K562 (cell line): ENCODE measurements at regions not wholly inside any gene's neighbourhood (a gene's known extent, or its start where the extent isn't known, plus 50 kb on each side); places are given as distances from the start of the nearest gene placed in this dataset.

Experiments
- ATAC-seq: fragments of 200-7000 bp; cut with Tn5 transposase; 3 replicates; pipeline ENCODE4 v1.9.1; 2020; ENCODE audit warnings: moderate library complexity
- BruUV-seq: library from RNA; stranded (reverse); fragments of 400-500 nt; replicated peaks from 2 replicates; lab custom pipeline; 2021; lab: Mats Ljungman, UMichigan
- CTCF ChIA-PET: fragments of 300-600 bp; formaldehyde crosslinking; extraction: SDS; loops from one replicate; lab custom pipeline; 2021; ENCODE audit warnings: low intra/inter-chr PET ratio; lab: Yijun Ruan, JAX
- POLR2A ChIA-PET: fragments of 300-600, 350-650 bp; sonication (Branson Sonifier 250); formaldehyde crosslinking; extraction: SDS; loops from one replicate; lab custom pipeline; 2021; ENCODE audit warnings: antibody characterized with exemption, inconsistent platforms; lab: Yijun Ruan, JAX
- DNase-seq, 4 experiments: peaks; one replicate each; pipeline versions ENCODE4 v3.0.0 to v3.0.0-alpha.2; 2011 to 2018; ENCODE audit warnings: low spot score in 3 of 4, mixed read lengths in 3 of 4; ENCODE audit errors: extremely low read depth in 1 of 4
- FAIRE-seq: peaks from 2 replicates; lab custom pipeline; 2011; peaks lifted over from hg19 to GRCh38; lab: Jason Lieb, UNC
- H2AFZ ChIP-seq: 2 replicates; pipeline ENCODE4 v1.6.0; 2011; ENCODE audit warnings: low read depth, low read length, control low read depth, inconsistent platforms
- H3K27ac ChIP-seq: fragments of 200-600 bp; 3 replicates; pipeline ENCODE4 v1.8.0; 2011; ENCODE audit warnings: low read depth, mild to moderate bottlenecking, control low read depth, inconsistent platforms, low read length, moderate library complexity, mixed read lengths; ENCODE audit errors: extremely low read depth
- H3K27me3 ChIP-seq, 2 experiments: fragments of 300-600 bp in 1 of 2; 2 replicates in 1 of 2; 3 replicates in 1 of 2; pipeline versions ENCODE4 v1.6.0 to v1.8.0; 2011; ENCODE audit warnings: inconsistent platforms in 2 of 2, low read length in 2 of 2, mild to moderate bottlenecking in 1 of 2, mixed read lengths in 1 of 2, moderate library complexity in 1 of 2; ENCODE audit not compliant: control insufficient read depth in 2 of 2, insufficient read depth in 2 of 2
- H3K36me3 ChIP-seq: fragments of 300-600 bp; 3 replicates; pipeline ENCODE4 v1.8.0; 2011; ENCODE audit warnings: mild to moderate bottlenecking, low read length, inconsistent platforms; ENCODE audit not compliant: control insufficient read depth, insufficient read depth
- H3K4me1 ChIP-seq, 2 experiments: fragments of 200-600 bp in 1 of 2; replicated peaks in 1 of 2; 2 replicates in 1 of 2; 3 replicates in 1 of 2; pipeline versions ENCODE4 v1.5.1 to v1.8.0; 2011; ENCODE audit warnings: inconsistent platforms in 2 of 2, low read length in 2 of 2, mild to moderate bottlenecking in 1 of 2, mixed read lengths in 1 of 2, moderate library complexity in 1 of 2; ENCODE audit not compliant: control insufficient read depth in 2 of 2, insufficient read depth in 2 of 2
- H3K4me2 ChIP-seq: 2 replicates; pipeline ENCODE4 v1.6.1; 2011; ENCODE audit warnings: low read length, control low read depth, inconsistent platforms, mixed read lengths; ENCODE audit not compliant: insufficient read depth
- H3K4me3 ChIP-seq: fragments of 200-600 bp; sonication (generic), shearing (Covaris generic); 2 replicates; pipeline ENCODE4 v1.5.1; 2016; ENCODE audit warnings: control low read depth, inconsistent platforms
- H3K79me2 ChIP-seq: fragments of 200-600 bp; 3 replicates; pipeline ENCODE4 v1.8.0; 2011; ENCODE audit warnings: low read length, inconsistent platforms; ENCODE audit not compliant: control insufficient read depth, insufficient read depth
- H3K9ac ChIP-seq, 2 experiments: 2 replicates each; pipeline versions ENCODE4 v1.6.0 to v1.6.1; 2011; ENCODE audit warnings: low read depth in 2 of 2, low read length in 2 of 2, control low read depth in 1 of 2, inconsistent platforms in 1 of 2, mild to moderate bottlenecking in 1 of 2, mixed read lengths in 1 of 2; ENCODE audit not compliant: insufficient read depth in 1 of 2
- H3K9me1 ChIP-seq: one replicate; pipeline ENCODE4 v1.6.0; 2011; ENCODE audit warnings: inconsistent platforms, mild to moderate bottlenecking, low read length, moderate library complexity; ENCODE audit not compliant: control insufficient read depth, insufficient read depth
- H3K9me3 ChIP-seq: replicated peaks from 2 replicates; pipeline ENCODE4 v1.5.1; 2011; ENCODE audit warnings: low read depth, low read length, inconsistent platforms; ENCODE audit not compliant: control insufficient read depth, insufficient read depth
- H4K20me1 ChIP-seq: replicated peaks from 2 replicates; pipeline ENCODE4 v1.6.1; 2011; ENCODE audit warnings: low read length, inconsistent platforms, mixed read lengths; ENCODE audit not compliant: control insufficient read depth, insufficient read depth
- NFE2L1 ChIP-seq: fragments of 450-650 bp; IDR thresholded peaks from 2 replicates; pipeline ENCODE4 v1.6.1; 2016; ENCODE audit warnings: missing genetic modification characterization, low read depth, mild to moderate bottlenecking, missing compliant biosample characterization, moderate library complexity, borderline replicate concordance
- PTTG1 ChIP-seq: fragments of 450-650 bp; IDR thresholded peaks from 2 replicates; pipeline ENCODE4 v1.6.1; 2016; ENCODE audit warnings: low read depth, mild to moderate bottlenecking, missing genetic modification characterization, missing compliant biosample characterization
- SMAD2 ChIP-seq: fragments of 150-350 bp; IDR thresholded peaks from 2 replicates; pipeline ENCODE4 v1.6.1; 2014; ENCODE audit warnings: low read depth, mild to moderate bottlenecking, low read length
- SRSF1 ChIP-seq: fragments of 200-400 bp; formaldehyde crosslinking; IDR thresholded peaks from 2 replicates; pipeline ENCODE4 v1.6.1; 2017; ENCODE audit warnings: mild to moderate bottlenecking, low read depth, low read length, moderate library complexity
- TAF1 ChIP-seq: IDR thresholded peaks from 2 replicates; pipeline ENCODE4 v1.6.1; 2011; ENCODE audit warnings: mild to moderate bottlenecking, low read length, moderate library complexity; ENCODE audit not compliant: insufficient read depth, control insufficient read depth, severe bottlenecking; ENCODE audit errors: extremely low read depth
- ZNF239 ChIP-seq: fragments of 250-450 bp; sonication (Bioruptor Pico); IDR thresholded peaks from 2 replicates; pipeline ENCODE4 v1.4.0; 2020; ENCODE audit warnings: mild to moderate bottlenecking
- WGBS: fragments of 100-300 bp; shearing (Covaris generic); methylation state at CpG from one replicate; pipeline ENCODE4 v1.1.6; 2016; ENCODE audit warnings: low coverage, mixed read lengths; ENCODE audit not compliant: insufficient coverage; ENCODE audit errors: missing lambda C conversion rate; 5-methylcytosine and 5-hydroxymethylcytosine counted together
- in situ Hi-C: fragments of 300-500 bp; cut with MboI; formaldehyde crosslinking; loops from 4 replicates; pipeline ENCODE4 v1.15.0; 2018; ENCODE audit warnings: inconsistent platforms, mixed read lengths
- intact Hi-C: fragments of 100-400 bp; cut with micrococcal nuclease; formaldehyde crosslinking; loops from 2 replicates; pipeline ENCODE4 v1.14.2; 2022
- TF ChIP-seq, protein P1 (sequence below), 2 experiments: fragments of 450-650 bp; IDR thresholded peaks; 2 replicates each; pipeline ENCODE4 v1.6.1; 2018; ENCODE audit warnings: mild to moderate bottlenecking in 2 of 2, low read depth in 1 of 2; ENCODE audit not compliant: partially characterized antibody in 2 of 2
- TF ChIP-seq, protein P2 (sequence below): fragments of 250-450 bp; sonication (Bioruptor Pico); IDR thresholded peaks from 2 replicates; pipeline ENCODE4 v1.4.0; 2020; ENCODE audit warnings: mild to moderate bottlenecking, moderate library complexity, borderline replicate concordance

DNA sequence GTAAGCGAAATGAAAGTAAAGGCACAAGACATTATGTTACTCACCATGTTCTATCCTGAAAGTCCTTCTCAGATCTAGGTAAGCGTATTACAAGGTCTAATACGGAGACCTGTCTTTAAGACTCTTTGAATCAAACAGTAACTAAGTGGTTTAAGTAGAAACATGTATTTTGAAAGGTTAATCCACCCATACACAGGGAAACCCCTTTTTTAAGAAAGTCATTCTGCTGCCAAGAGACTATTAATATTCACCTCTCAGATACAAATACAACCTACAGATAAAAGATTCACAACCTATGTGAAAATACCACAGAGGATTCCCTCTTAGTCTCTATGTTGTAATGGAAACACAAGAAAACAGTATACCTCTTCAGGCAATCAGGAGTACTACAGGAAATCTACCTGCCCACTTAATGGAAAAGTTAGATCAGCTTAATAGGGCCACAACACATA lies 63.2 kb upstream of the TNIP3 start:
- Histone ChIP-seq H4K20me1 (no peaks in the 10 kb centered on the region), H3K4me2 (no peak overlapping the region), H3K27me3 (no peaks in the 10 kb centered on the region), H3K79me2 (no peaks in the 10 kb centered on the region), H3K27ac (no peak overlapping the region), H3K36me3 (no peaks in the 10 kb centered on the region), H3K9ac (no peak overlapping the region), H3K9me3 (no peaks in the 10 kb centered on the region), H3K4me1 (no peaks in the 10 kb centered on the region), H3K4me3 (no peak overlapping the region), H2AFZ (no peak overlapping the region), H3K9me1 (no peaks in the 10 kb centered on the region)
- ChIA-PET POLR2A (no interaction called here), CTCF (no interaction called here)
- ATAC-seq (no peak), FAIRE-seq (no peak), DNase-seq (no peak)
- BruUV-seq = no TSS peak
- in situ Hi-C loops (no loop called here), intact Hi-C loops (no loop called here)
- WGBS = 0% methylated on average over 3 of the region's 3 CpGs
- TF ChIP-seq, protein P1, sequence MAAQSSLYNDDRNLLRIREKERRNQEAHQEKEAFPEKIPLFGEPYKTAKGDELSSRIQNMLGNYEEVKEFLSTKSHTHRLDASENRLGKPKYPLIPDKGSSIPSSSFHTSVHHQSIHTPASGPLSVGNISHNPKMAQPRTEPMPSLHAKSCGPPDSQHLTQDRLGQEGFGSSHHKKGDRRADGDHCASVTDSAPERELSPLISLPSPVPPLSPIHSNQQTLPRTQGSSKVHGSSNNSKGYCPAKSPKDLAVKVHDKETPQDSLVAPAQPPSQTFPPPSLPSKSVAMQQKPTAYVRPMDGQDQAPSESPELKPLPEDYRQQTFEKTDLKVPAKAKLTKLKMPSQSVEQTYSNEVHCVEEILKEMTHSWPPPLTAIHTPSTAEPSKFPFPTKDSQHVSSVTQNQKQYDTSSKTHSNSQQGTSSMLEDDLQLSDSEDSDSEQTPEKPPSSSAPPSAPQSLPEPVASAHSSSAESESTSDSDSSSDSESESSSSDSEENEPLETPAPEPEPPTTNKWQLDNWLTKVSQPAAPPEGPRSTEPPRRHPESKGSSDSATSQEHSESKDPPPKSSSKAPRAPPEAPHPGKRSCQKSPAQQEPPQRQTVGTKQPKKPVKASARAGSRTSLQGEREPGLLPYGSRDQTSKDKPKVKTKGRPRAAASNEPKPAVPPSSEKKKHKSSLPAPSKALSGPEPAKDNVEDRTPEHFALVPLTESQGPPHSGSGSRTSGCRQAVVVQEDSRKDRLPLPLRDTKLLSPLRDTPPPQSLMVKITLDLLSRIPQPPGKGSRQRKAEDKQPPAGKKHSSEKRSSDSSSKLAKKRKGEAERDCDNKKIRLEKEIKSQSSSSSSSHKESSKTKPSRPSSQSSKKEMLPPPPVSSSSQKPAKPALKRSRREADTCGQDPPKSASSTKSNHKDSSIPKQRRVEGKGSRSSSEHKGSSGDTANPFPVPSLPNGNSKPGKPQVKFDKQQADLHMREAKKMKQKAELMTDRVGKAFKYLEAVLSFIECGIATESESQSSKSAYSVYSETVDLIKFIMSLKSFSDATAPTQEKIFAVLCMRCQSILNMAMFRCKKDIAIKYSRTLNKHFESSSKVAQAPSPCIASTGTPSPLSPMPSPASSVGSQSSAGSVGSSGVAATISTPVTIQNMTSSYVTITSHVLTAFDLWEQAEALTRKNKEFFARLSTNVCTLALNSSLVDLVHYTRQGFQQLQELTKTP (IDR thresholded peaks at IDR 0.05; ENCODE audit: low read depth in 1 of 2, partially characterized antibody in 2 of 2) = no peak

DNA sequence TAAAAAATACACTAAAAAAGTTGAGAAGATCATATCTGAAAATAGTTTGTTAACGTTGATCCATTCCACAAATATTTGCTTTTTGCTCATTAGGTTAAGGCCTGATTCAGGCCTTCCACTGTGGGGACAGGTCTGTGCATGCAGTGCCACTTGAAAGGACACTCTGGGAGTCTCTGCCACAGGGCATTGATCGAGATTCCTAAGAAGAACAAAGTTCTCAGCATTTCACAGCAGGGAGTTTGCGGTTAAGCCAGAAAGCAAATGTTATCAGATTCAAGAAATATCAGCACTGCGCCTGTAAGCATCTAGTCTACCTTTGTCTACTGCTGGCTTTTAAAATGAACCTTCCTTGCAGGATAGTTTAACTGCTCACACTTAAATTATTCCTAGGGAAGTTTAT lies 62.2 kb upstream of the TNIP3 start:
- intact Hi-C loops (no loop called here), in situ Hi-C loops (no loop called here)
- DNase-seq (no peak), ATAC-seq (no peak), FAIRE-seq (no peak)
- Histone ChIP-seq H3K4me2 (no peak overlapping the region), H3K9me1 (no peaks in the 10 kb centered on the region), H3K79me2 (no peaks in the 10 kb centered on the region), H3K27me3 (no peaks in the 10 kb centered on the region), H3K4me3 (no peak overlapping the region), H4K20me1 (no peaks in the 10 kb centered on the region), H3K9me3 (no peaks in the 10 kb centered on the region), H3K36me3 (no peaks in the 10 kb centered on the region), H3K9ac (no peak overlapping the region), H3K4me1 (no peaks in the 10 kb centered on the region), H3K27ac (no peak overlapping the region), H2AFZ (no peak overlapping the region)
- ChIA-PET POLR2A (no interaction called here), CTCF (no interaction called here)
- 0% methylated on average over 4 of the region's 4 CpGs for WGBS
- BruUV-seq = no TSS peak
- TF ChIP-seq SRSF1 (no peak), TAF1 (no peak), ZNF239 (CRISPR knock-in tag) (no peak), SMAD2 (no peak), PTTG1 (no peak), NFE2L1 (no peak)
- TF ChIP-seq, protein P2, sequence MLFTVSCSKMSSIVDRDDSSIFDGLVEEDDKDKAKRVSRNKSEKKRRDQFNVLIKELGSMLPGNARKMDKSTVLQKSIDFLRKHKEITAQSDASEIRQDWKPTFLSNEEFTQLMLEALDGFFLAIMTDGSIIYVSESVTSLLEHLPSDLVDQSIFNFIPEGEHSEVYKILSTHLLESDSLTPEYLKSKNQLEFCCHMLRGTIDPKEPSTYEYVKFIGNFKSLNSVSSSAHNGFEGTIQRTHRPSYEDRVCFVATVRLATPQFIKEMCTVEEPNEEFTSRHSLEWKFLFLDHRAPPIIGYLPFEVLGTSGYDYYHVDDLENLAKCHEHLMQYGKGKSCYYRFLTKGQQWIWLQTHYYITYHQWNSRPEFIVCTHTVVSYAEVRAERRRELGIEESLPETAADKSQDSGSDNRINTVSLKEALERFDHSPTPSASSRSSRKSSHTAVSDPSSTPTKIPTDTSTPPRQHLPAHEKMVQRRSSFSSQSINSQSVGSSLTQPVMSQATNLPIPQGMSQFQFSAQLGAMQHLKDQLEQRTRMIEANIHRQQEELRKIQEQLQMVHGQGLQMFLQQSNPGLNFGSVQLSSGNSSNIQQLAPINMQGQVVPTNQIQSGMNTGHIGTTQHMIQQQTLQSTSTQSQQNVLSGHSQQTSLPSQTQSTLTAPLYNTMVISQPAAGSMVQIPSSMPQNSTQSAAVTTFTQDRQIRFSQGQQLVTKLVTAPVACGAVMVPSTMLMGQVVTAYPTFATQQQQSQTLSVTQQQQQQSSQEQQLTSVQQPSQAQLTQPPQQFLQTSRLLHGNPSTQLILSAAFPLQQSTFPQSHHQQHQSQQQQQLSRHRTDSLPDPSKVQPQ (CRISPR knock-in tag) = no peak
